Testis (tissue), 2 donors: ENCODE measurements at regions not wholly inside any gene's neighbourhood (a gene's known extent, or its start where the extent isn't known, plus 50 kb on each side); places are given as distances from the start of the nearest gene placed in this dataset.

Experiments
- DNase-seq: peaks from one replicate; pipeline ENCODE4 v3.0.0-alpha.2; 2019
- H3K27ac ChIP-seq, 2 donors: fragments of 200-600 bp; sonication (generic); one replicate each; pipeline ENCODE4 v1.5.1; 2019
- H3K27me3 ChIP-seq: fragments of 200-600 bp; sonication (generic); one replicate; pipeline ENCODE4 v1.5.1; 2019
- H3K36me3 ChIP-seq: fragments of 200-600 bp; sonication (generic); one replicate; pipeline ENCODE4 v1.5.1; 2017; ENCODE audit warnings: low read depth; ENCODE audit errors: missing control alignments
- H3K4me1 ChIP-seq: fragments of 200-600 bp; sonication (generic); one replicate; pipeline ENCODE4 v1.5.1; 2019
- H3K4me3 ChIP-seq, 2 donors: fragments of 200-600 bp; sonication (generic); one replicate each; pipeline ENCODE4 v1.5.1; 2017 to 2019
- H3K9me3 ChIP-seq: fragments of 200-600 bp; sonication (generic); one replicate; pipeline ENCODE4 v1.5.1; 2017
- POLR2A ChIP-seq: fragments of 450-650 bp; IDR thresholded peaks from one replicate; pipeline ENCODE4 v1.6.1; 2017; ENCODE audit warnings: antibody characterized with exemption, mild to moderate bottlenecking, moderate library complexity
- WGBS, 2 donors: methylation state at CpG; one replicate each; pipeline ENCODE4 v1.1.5; 2018; 5-methylcytosine and 5-hydroxymethylcytosine counted together
- intact Hi-C: fragments of 100-400 bp; cut with DNase I; formaldehyde crosslinking; loops from one replicate; pipeline ENCODE4 v1.15.1; 2023; ENCODE audit warnings: low total_unique reads
- TF ChIP-seq, protein P1 (sequence below), 3 experiments: fragments of 450-650 bp in 2 of 3; fragments of 200-600 bp in 1 of 3; sonication (generic) in 1 of 3; IDR thresholded peaks; one replicate each; pipeline ENCODE4 v1.5.1; 2016 to 2019; ENCODE audit warnings: antibody characterized with exemption in 3 of 3, mild to moderate bottlenecking in 2 of 3, moderate library complexity in 1 of 3

DNA sequence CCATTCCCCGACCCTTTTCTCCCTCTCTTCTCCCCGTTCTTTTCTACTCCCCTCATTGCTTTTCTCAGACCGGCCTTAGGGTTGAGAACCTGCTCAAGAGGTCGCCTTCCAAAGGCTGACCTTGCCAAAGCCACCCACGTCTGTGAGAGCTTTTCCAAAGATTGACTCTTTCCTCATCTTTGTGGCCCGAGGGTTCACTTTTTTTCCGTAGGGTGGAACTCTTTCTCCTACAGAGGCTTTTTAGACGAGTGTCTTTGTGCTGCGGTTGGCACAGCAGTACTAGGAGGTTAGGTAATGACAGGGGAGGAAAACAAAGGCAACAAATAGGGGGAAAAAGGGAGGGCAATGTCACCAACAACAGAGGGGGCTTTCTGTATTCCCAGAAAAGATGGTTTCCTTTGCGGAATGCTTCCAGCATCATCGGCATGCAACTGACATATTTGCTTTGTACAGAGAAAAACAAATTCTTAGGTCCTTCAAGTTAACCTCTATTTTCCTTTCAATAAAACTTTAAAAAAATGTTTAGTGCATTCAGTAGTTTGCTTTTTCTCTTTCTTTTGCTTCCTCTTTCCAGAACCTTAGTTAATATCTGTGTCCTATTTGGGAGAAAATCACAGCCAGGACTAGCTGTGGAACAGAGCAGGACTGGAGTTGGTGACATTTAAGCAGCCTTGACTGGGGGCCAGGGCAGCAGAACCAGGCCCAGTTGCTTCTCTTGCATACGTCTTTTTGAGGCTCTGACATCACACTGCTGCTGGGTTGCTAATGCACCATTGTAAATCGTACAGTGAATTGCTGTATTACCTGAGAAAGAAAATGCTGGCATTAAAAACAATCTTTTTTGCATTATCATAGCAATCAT, 188.1 kb upstream of the FANCL start:
- peak overlapping the region; percentile 48 to 51 for H3K4me3 ChIP-seq
- H3K27me3 ChIP-seq, result no peaks in the 10 kb centered on the region
- no peaks in the 10 kb centered on the region for H3K4me1 ChIP-seq
- DNase-seq, result no peak
- intact Hi-C loops, result no loop called here
- H3K9me3 ChIP-seq, result no peaks in the 10 kb centered on the region
- WGBS, 2 donors, result 16 to 18% methylated on average over 13 of the region's 13 CpGs
- H3K27ac ChIP-seq, result peak overlapping the region in 1 of 2 donors; percentile 36
- no peak for TF ChIP-seq POLR2A
- TF ChIP-seq, protein P1, sequence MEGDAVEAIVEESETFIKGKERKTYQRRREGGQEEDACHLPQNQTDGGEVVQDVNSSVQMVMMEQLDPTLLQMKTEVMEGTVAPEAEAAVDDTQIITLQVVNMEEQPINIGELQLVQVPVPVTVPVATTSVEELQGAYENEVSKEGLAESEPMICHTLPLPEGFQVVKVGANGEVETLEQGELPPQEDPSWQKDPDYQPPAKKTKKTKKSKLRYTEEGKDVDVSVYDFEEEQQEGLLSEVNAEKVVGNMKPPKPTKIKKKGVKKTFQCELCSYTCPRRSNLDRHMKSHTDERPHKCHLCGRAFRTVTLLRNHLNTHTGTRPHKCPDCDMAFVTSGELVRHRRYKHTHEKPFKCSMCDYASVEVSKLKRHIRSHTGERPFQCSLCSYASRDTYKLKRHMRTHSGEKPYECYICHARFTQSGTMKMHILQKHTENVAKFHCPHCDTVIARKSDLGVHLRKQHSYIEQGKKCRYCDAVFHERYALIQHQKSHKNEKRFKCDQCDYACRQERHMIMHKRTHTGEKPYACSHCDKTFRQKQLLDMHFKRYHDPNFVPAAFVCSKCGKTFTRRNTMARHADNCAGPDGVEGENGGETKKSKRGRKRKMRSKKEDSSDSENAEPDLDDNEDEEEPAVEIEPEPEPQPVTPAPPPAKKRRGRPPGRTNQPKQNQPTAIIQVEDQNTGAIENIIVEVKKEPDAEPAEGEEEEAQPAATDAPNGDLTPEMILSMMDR (IDR thresholded peaks at IDR 0.05), result no peak
- no peaks in the 10 kb centered on the region for H3K36me3 ChIP-seq

DNA sequence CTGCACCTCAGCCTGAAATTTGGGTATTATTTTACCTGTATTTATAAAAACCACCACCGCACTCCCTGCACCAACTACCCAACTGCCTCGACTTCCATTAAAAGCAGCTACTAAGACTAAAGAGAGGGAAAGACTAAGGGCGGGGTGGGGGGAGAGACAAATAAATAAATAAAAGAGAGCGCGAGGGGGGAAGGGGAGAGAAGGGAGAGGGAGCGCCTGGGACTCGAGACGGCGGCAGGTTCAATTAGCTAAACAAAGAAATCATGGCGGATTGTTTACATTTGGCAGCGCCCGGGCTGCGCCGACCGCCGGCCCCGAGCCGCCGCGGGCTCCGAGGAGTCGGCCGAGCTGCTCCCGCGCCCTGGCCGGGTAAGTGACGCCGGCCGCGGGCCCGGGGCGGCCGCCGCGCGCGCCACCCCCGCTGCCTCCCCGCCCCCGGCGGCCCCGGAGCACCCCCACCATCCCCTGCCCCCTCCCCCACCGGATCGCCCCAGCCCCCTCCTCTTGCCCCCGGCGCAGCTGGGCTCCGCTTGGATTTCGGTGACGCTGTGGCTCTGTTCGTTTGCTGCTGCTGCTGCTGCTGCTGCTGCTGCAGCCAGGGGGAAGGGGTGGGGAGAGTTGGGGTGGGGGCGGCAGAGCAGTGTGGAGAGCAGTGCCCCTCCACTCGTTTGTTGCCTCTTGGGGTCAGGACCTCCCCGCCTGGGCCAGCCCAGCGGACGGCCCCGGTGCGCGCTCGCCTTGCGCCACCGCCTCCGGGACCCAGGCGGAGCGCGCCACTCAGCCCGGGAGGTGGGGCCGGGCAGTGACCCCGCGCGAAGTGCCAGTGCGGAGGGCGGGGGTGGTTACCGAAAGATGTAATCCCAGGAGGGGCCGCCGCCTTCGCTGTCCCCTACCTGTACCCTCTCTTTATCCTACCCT, 187.2 kb upstream of the FANCL start:
- DNase-seq, result peak; percentile 41
- no peaks in the 10 kb centered on the region for H3K9me3 ChIP-seq
- TF ChIP-seq POLR2A, result no peak
- no peaks in the 10 kb centered on the region for H3K4me1 ChIP-seq
- peak overlapping the region in 1 of 2 donors; percentile 36 for H3K27ac ChIP-seq
- WGBS, 2 donors, result 1% methylated on average over 28 to 75 of the region's 76 CpGs
- no peaks in the 10 kb centered on the region for H3K36me3 ChIP-seq
- H3K27me3 ChIP-seq, result no peaks in the 10 kb centered on the region
- intact Hi-C loops, result no loop called here
- peak overlapping the region; percentile 49 to 56 for H3K4me3 ChIP-seq

DNA sequence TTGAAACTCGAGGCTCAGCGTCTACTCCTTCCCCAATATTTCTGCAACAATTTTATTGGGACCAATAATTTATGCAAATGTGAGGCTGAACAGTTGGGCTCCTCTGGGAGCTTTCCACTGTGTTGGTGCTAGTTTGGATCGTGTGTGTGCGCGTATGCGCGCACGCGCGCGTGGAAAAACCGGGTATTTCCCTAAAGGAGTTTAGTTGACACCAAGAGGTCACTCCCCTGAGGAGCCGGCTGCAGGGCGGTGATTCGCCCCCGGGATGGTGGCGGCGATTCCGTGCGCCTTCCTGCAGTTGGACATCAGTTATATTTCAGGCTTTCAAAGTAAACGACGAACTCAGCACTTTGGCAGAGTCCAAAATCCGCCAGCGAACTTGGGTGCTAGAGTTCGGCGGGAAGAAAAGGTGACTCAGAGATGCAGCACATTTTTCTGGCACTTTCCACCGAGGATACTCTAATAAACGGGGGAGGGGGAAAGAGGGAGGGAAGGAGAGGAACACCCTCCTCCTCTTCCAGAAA, 186.5 kb upstream of the FANCL start:
- peak overlapping the region in 1 of 2 donors; percentile 36 for H3K27ac ChIP-seq
- 0 to 1% methylated on average over 27 to 28 of the region's 28 CpGs for WGBS, 2 donors

DNA sequence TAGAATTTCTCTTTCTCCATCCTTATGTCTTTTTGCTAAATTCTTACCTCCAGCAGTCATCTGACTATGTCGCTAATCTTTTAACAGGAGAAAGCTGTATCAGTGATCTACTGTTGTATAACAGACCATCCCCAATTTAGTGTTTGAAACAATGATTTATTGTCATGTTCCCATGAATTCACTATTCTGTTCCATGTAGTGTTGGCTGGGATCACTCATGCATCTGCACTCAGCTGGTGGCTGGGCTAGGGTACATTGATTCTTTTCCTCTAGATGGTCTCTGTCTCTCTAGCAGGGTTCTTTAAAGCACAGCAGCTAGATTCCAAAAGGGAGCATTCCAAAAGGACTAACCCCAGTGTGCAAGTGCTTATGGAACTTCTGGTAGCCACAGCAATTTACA, 184.2 kb upstream of the FANCL start:
- DNase-seq, result no peak
- TF ChIP-seq POLR2A, result no peak
- TF ChIP-seq, protein P1 (IDR thresholded peaks at IDR 0.05), result no peak
- H3K4me1 ChIP-seq, result no peaks in the 10 kb centered on the region
- 91 to 92% methylated on average over 1 of the region's 1 CpG for WGBS, 2 donors
- H3K9me3 ChIP-seq, result no peaks in the 10 kb centered on the region
- no peaks in the 10 kb centered on the region for H3K36me3 ChIP-seq
- H3K4me3 ChIP-seq, result no peak overlapping the region
- no peak overlapping the region for H3K27ac ChIP-seq
- intact Hi-C loops, result no loop called here
- no peaks in the 10 kb centered on the region for H3K27me3 ChIP-seq

More for the DNA sequence above, 186.5 kb upstream of the FANCL start:
- Histone ChIP-seq H3K4me1 (no peaks in the 10 kb centered on the region), H3K4me3 (peak overlapping the region; percentile 49 to 56), H3K36me3 (no peaks in the 10 kb centered on the region), H3K27me3 (no peaks in the 10 kb centered on the region), H3K9me3 (no peaks in the 10 kb centered on the region)
- TF ChIP-seq, protein P1 (IDR thresholded peaks at IDR 0.05), result no peak
- TF ChIP-seq POLR2A, result no peak
- intact Hi-C loops, result no loop called here
- peak; percentile 55 for DNase-seq

DNA sequence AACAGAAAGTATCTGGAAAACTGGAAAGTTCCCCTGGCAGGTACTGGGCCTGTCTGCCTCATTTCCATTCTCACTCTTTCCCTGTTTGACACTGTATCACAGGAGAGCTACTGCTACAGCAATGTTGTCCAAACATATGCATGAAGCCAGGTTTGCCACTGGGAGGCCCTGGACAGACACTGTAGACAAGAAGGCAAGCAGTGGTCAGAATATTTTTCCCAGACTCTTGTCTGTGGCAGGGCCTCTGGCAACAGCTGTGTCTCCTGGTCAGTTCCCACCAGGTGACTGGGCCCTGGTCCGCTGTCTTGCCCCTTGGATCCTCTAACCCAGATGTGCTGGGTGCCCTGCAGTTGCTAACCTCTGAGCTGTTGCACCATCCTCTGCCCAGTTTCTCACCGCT, 178.9 kb upstream of the FANCL start:
- 96 to 98% methylated on average over 2 of the region's 2 CpGs for WGBS, 2 donors
- intact Hi-C loops, result no loop called here
- DNase-seq, result no peak

More for the DNA sequence above, 178.9 kb upstream of the FANCL start:
- Histone ChIP-seq H3K9me3 (no peaks in the 10 kb centered on the region), H3K36me3 (no peaks in the 10 kb centered on the region), H3K4me1 (no peaks in the 10 kb centered on the region), H3K27me3 (no peaks in the 10 kb centered on the region), H3K27ac (no peak overlapping the region), H3K4me3 (no peak overlapping the region)
- TF ChIP-seq, protein P1 (IDR thresholded peaks at IDR 0.05), result no peak
- TF ChIP-seq POLR2A, result no peak
